DMS53 treated with DMSO at 0.1 percent for 48 hours (cell line): ENCODE measurements at regions not wholly inside any gene's neighbourhood (a gene's known extent, or its start where the extent isn't known, plus 50 kb on each side); places are given as distances from the start of the nearest gene placed in this dataset.

Experiments used
- DNase-seq: peaks from one replicate; lab custom pipeline; 2025; ENCODE audit not compliant: unreplicated experiment; lab: John Stamatoyannopoulos, UW

GRCh38 chr2:101558740-101559525 lies 84.0 kb upstream of the RFX8 start:
- no peak for DNase-seq

DNA sequence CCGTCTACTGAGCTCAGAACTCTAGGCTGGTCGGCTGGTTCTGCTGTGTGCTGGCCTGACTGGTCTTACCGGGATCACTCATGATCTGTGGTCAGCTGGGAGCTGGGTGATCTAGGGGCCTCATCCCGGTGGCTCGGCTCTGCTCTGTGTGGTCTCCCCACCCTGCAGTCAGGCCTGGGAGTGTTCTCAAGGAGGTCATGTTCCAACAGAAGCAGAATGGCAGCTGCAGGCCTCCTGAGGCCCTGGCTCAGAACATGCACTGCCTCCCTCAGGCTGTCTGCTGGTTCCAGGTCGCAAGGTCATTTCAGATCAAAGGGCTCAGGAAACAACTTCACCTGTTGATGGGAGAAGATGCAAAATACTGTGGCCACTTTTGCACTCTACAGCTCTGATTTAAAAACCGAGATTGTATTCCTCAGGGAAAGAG lies 81.1 kb upstream of the RFX8 start:
- no peak for DNase-seq

DNA sequence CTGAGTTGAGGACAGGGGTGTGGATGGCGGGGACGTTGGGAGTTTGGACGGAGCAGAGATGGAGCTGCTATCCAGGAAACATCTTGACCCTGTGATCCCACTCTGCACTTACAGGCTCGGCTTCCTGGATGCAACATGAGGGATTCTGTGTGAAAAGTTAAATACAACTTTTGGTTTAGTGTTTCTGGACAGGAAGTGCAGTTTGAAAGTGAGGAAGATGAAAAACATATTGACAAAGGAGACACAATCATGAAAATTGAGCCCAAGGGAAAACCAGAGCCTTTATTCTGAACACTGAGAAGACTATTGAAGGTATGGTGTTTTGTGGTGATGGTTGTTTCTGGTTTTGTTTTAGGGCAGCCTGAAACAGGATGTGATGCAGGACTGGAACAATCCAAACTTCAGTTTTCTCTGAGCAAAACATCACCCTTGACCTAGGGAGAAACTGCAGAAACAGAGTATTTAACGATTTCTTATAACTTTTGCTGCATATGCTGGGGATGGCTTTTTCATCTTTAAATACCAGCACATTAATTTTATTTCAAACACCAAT lies 76.5 kb upstream of the RFX8 start:
- no peak for DNase-seq

GRCh38 chr2:101550555-101550954 lies 75.6 kb upstream of the RFX8 start:
- no peak for DNase-seq

DNA sequence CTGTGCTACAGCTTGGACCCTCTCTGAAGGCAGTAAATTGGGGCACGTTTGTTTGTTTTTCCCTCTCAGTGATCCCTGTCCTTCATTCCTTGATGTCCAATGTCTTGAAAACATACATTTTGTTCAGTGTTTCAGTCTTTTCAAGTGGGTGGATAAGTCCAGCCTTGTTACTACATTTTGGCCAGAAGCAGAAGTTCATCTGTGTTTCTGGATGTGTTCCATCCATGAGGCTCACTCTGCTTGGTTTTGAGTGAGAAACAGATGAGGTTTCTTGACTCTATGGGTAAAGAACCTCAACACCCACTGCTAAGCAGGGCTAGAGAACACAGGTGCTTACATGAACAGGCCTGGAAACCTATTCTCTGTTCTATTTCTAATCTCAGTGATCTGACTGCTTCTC lies 74.5 kb upstream of the RFX8 start:
- no peak for DNase-seq

DNA sequence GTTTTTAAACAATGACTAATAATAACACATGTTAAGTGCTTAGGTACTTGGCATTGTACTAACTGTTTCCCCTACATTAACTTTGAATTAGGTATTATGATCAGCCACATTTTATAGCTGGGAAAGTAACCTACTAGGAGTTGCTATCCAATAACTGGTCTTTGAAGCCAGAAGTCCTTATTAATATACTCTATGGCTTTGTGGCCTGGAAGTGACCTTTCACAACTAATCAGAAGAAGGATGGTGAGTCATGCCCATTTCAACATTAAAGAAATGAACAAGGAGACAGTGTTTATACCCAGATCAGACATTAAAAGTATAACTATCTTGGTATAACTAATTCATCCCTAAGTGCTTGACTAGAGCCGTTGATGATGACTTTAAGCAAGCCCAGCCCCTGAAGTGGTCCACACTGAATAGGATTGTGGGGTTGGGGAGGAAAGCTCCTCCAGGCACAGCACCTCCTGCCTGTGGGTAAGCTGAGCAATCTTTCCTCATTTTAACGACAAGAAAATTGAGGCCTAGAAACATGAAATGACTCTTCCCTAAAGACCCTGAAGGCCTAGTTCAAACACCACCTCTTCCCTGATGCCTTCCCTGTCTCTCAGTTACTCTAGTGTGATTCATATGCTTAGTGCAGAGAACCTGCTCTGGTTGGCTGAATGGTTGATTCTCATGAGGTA lies 71.6 kb upstream of the RFX8 start:
- DNase-seq, result no peak

DNA sequence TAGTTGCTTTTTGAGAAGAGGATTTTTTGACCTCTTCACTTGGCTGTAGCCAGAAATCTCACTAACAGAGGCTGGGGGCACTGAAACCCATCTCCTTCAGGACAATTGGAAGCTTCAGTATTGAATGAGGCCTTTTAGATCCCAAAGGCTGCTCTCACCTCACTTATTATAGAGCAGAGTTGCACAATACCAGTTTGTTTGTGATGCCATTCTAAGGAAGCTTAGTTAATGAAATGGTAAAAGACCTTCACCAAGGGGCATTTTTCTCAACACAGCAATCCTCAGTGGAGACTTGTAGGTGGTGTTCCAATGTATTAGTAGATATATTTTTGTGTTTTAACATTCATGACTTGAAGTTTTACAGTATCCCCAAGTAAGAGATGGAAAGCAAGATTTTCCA lies 71.0 kb upstream of the RFX8 start:
- DNase-seq, result no peak

DNA sequence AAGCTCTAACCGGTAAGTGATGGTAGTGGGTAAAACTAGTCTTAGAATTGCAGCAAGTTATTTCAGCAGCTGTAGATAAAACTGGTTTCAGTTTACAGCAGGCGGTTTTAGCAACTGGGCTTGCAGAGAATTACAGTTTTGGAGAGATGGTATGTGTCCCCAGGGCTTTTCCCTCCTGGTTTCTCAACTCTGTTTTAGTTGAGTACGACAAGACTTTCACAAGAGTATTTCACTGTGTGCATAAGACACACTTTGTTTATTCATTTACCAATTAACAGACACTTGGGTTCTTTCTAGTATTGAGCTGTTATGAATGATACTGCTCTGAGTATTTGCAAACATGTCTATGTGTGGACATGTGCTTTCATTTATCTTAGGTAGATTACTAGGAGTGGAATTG lies 65.6 kb upstream of the RFX8 start:
- DNase-seq, result no peak

DNA sequence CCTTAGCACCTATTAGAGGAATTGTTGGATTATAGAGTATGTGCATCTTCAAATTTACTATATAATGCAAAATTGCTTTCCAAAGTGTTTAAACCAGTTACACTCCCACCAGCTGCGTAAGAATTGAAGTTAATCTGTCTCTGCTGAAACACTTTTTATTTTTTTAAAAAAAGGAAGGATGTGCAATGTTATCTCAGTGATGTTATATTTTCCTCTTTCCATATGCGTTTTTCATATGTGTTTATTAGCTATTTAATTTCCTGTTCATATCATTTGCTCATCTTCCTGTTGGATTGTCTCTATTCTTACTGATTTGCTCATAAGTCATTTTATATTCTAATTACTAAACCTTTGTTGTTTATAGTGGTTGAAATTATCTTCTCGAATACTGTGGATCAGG lies 63.2 kb upstream of the RFX8 start:
- DNase-seq, result no peak

DNA sequence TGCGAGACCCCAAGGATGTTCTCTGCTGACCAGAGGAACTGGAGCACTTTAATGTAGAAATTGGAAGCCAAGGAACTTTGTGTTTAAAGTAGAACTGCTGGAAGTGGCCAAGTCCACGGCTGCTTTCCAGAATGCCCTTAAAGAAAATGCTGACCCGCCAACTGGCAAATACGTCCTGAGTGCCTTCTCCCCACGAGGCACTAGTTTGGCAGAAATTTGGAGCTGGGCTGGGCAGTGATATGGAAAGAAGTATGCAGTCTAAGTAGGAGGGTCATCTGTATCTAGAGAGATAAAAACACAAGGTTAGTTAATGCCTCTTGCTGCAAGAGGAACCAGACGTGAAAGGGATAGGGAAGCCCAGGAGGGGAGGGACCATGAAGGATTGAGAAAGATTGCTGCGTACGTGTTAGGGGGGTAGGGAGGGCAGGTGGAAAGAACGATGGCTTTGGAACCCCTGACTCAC lies 59.3 kb upstream of the RFX8 start:
- no peak for DNase-seq

- DNase-seq, result no peak
Observed at GRCh38 chr2:101533561-101534148, 58.7 kb upstream of the RFX8 start.

GRCh38 chr2:101528501-101528900 lies 53.6 kb upstream of the RFX8 start:
- DNase-seq, result no peak

- no peak for DNase-seq
Observed at GRCh38 chr2:101524806-101525430, 50.0 kb upstream of the RFX8 start.
